AG09309 (cell line): ENCODE measurements at regions not wholly inside any gene's neighbourhood (a gene's known extent, or its start where the extent isn't known, plus 50 kb on each side); places are given as distances from the start of the nearest gene placed in this dataset.

Experiments used
- DNase-seq: peaks from one replicate; pipeline ENCODE4 v3.0.0-alpha.2; 2010; ENCODE audit warnings: low read depth
- H3K4me3 ChIP-seq: 2 replicates; pipeline ENCODE4 v1.5.1; 2011; ENCODE audit warnings: mild to moderate bottlenecking, low read depth, low read length, moderate library complexity; ENCODE audit not compliant: control insufficient read depth
- CTCF ChIP-seq: IDR thresholded peaks from 2 replicates; pipeline ENCODE4 v1.5.1; 2011; ENCODE audit warnings: mild to moderate bottlenecking, low read depth, low read length, inconsistent platforms; ENCODE audit not compliant: insufficient read depth, control insufficient read depth; ENCODE audit errors: missing control alignments

- TF ChIP-seq CTCF, result no peak
- no peak for DNase-seq
- no peak overlapping the region for H3K4me3 ChIP-seq
Observed at GRCh38 chr21:34018185-34018584, 55.2 kb upstream of the MRPS6 start.

DNA sequence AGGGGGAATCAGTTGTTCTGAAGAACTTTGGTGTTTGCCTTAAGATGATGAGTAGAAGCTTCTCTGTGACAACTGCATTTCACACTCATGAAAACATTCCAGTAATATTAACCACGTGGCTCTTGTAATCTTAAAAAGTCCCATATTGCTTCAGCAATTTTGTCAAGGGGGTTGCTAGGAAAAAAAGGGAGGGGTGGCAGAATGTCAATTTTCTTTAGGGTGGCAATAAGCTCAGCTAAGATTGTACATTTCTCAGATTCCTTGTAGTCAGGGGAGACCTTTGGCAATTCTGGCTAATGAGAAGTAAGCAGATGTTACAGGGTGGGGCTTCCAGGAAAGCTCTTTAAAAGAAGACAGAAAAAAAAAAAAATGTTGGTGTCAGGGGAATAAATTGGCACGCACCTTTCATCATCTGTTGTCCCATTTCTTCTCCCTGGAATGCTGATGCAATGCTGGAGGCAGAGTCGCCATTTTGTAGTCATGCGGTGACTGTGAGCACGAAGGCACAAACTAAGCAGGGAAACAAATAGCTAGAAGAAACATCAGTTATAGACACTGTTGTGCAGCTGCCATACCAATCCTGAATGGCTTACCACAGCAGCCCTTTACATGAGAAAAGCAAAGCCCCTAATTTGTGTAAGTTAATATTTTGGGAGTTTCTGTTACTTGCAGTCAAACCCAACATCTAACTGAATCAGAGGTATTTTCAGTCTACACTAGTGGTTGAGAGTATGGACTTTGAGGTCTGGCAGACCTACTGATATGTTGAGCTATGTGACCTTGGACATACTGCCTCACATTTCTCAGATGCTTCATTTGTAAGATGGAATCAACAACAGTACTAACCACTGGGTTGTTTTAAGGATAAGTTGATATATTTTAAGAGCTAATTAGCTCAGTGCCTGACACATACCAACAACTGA lies 56.1 kb upstream of the MRPS6 start:
- no peak for DNase-seq
- TF ChIP-seq CTCF, result no peak
- H3K4me3 ChIP-seq, result no peak overlapping the region

DNA sequence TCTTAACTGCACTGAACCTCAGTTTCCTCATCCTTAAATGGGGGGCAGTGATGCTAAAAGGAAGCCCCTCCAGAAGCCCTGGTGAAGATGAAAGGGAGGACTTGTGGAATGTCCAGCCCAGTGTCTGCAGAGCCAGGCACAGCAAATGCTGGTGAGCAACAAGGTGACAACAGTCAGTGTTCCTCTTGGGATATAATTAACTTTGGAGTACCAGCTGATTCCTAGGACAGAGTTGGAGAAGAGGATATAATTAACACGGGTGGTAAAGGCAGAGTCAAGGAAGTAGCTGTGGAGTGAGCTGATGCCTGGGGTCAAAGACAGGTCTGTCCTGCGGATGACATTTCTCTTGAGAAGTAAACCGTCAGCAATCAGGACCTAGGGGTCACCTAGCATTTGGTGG lies 60.7 kb upstream of the MRPS6 start:
- no peak for TF ChIP-seq CTCF
- DNase-seq, result no peak
- no peak overlapping the region for H3K4me3 ChIP-seq

DNA sequence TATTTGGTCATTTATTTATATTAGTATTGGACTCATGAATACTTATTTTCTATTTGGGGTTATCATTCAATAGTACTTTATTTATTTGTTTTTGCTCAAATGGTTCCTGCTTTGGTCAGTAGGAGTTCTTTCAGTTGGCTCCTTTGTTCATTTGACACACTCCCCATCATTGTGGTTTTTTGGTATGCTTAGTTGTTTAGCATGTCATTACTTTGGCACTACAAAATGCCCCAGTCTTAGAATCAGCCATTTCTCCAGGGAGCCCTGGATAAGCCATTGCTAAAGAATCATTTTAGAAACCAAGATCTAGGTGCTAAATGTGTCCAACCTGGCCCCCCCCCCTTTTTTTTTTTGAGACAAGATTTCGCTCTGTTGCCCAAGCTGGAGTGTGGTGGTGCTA lies 61.7 kb upstream of the MRPS6 start:
- DNase-seq, result no peak
- no peak for TF ChIP-seq CTCF
- no peak overlapping the region for H3K4me3 ChIP-seq

GRCh38 chr21:34009193-34009592 lies 64.2 kb upstream of the MRPS6 start:
- TF ChIP-seq CTCF, result no peak
- DNase-seq, result no peak
- H3K4me3 ChIP-seq, result no peak overlapping the region

GRCh38 chr21:34008618-34009017 lies 64.8 kb upstream of the MRPS6 start:
- H3K4me3 ChIP-seq, result no peak overlapping the region
- no peak for TF ChIP-seq CTCF

DNA sequence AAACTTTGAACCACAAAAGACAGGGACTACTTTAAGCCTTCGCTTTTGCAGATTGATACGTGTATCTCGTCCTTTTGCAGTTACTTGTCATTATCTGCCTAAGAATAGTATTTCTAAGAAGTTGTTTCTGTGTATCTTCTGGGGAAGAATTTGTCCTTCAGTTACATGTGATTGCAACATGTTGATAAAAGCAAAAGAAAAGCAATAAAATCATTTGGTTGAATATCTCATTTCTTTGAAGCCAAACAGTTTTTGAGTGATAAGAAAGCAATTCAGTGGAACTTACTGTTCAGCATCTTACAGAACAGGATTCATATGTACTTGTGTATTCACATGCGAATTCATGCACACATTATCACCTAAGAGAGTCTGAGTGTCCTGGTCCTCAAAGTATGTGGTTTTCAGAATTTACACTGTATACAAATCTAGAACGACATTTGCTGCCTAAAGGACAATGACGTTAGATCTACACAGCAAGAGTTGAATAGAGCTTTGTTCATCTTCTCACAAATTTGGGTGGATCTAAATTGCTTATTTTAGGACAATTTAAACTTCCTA lies 66.7 kb upstream of the MRPS6 start:
- DNase-seq, result no peak
- no peak overlapping the region for H3K4me3 ChIP-seq
- no peak for TF ChIP-seq CTCF

More at GRCh38 chr21:34008618-34009017, 64.8 kb upstream of the MRPS6 start:
- DNase-seq, result no peak
